OCI-M1 (cell line): ENCODE measurements at regions not wholly inside any gene's neighbourhood (a gene's known extent, or its start where the extent isn't known, plus 50 kb on each side); places are given as distances from the start of the nearest gene placed in this dataset.
A peak's percentile ranks its signal among the peaks of the same experiment; 100 is the strongest.

Experiments
- DNase-seq: peaks from one replicate; lab custom pipeline; 2025; lab: John Stamatoyannopoulos, UW

- DNase-seq = peak; percentile 12
Observed at GRCh38 chr13:63010072-63010658, 1594.5 kb upstream of the PCDH20 start.

GRCh38 chr13:63005625-63006024 lies 1590.0 kb upstream of the PCDH20 start:
- no peak for DNase-seq

GRCh38 chr13:62997696-62998095 lies 1582.0 kb upstream of the PCDH20 start:
- DNase-seq = no peak

GRCh38 chr13:62997038-62997599 lies 1581.5 kb upstream of the PCDH20 start:
- peak; percentile 10 for DNase-seq

- DNase-seq = no peak
Observed at GRCh38 chr13:62973804-62974203, 1558.2 kb upstream of the PCDH20 start.

GRCh38 chr13:62964522-62964921 lies 1548.9 kb upstream of the PCDH20 start:
- DNase-seq = no peak

- DNase-seq = no peak
Observed at GRCh38 chr13:62960723-62961122, 1545.1 kb upstream of the PCDH20 start.

- peak; percentile 22 for DNase-seq
Observed at GRCh38 chr13:62933809-62934208, 1518.2 kb upstream of the PCDH20 start.

GRCh38 chr13:62932256-62932883 lies 1516.7 kb upstream of the PCDH20 start:
- peak; percentile 60 for DNase-seq

GRCh38 chr13:62931853-62932252 lies 1516.2 kb upstream of the PCDH20 start:
- DNase-seq = peak; percentile 53

- no peak for DNase-seq
Observed at GRCh38 chr13:62924395-62924794, 1508.7 kb upstream of the PCDH20 start.

GRCh38 chr13:62920159-62920558 lies 1504.5 kb upstream of the PCDH20 start:
- no peak for DNase-seq

GRCh38 chr13:62919491-62919890 lies 1503.8 kb upstream of the PCDH20 start:
- DNase-seq = no peak

- DNase-seq = no peak
Observed at GRCh38 chr13:62910541-62911060, 1495.0 kb upstream of the PCDH20 start.

GRCh38 chr13:62908321-62908720 lies 1492.7 kb upstream of the PCDH20 start:
- no peak for DNase-seq

- no peak for DNase-seq
Observed at GRCh38 chr13:62906896-62907295, 1491.2 kb upstream of the PCDH20 start.

- no peak for DNase-seq
Observed at GRCh38 chr13:62906469-62906868, 1490.8 kb upstream of the PCDH20 start.

GRCh38 chr13:62887046-62887445 lies 1471.4 kb upstream of the PCDH20 start:
- DNase-seq = no peak

GRCh38 chr13:62879071-62879470 lies 1463.4 kb upstream of the PCDH20 start:
- DNase-seq = no peak

GRCh38 chr13:62875118-62875640 lies 1459.5 kb upstream of the PCDH20 start:
- no peak for DNase-seq

- no peak for DNase-seq
Observed at GRCh38 chr13:62850331-62850730, 1434.7 kb upstream of the PCDH20 start.

GRCh38 chr13:62847520-62847919 lies 1431.9 kb upstream of the PCDH20 start:
- DNase-seq = no peak

- DNase-seq = no peak
Observed at GRCh38 chr13:62846302-62846701, 1430.7 kb upstream of the PCDH20 start.
